ENCODE measurements at regions not wholly inside any gene's neighbourhood (a gene's known extent, or its start where the extent isn't known, plus 50 kb on each side); places are given as distances from the start of the nearest gene placed in this dataset.

GRCh38 chr2:132272713-132273112 lies 111.0 kb upstream of the ANKRD30BL start:
- H4K20me1 ChIP-seq (ENCODE audit: control insufficient read depth, insufficient read depth) = no peaks in the 10 kb centered on the region
- no peaks in the 10 kb centered on the region for H3K27me3 ChIP-seq (replicated peaks in 1 of 2; ENCODE audit: control insufficient read depth in 2 of 2, insufficient read depth in 2 of 2, low read length in 1 of 2)
- H3K27ac ChIP-seq (ENCODE audit: control insufficient read depth, insufficient read depth) = no peak overlapping the region
- in situ Hi-C loops (cut with MboI) = loop anchor here (25.0 kb wide), 1 partner anchor 890 kb away; no protein-coding TSS in a partner anchor
- H3K9ac ChIP-seq (ENCODE audit: control insufficient read depth, insufficient read depth, low read length) = no peak overlapping the region
- ATAC-seq (no peak), FAIRE-seq (no peak), DNase-seq (ENCODE audit: low read depth, low spot score) (no peak)
- SMC1A ChIA-PET (ENCODE audit: uncharacterized antibody, unreplicated experiment) = no interaction called here
- intact Hi-C loops (cut with micrococcal nuclease; ENCODE audit: unreplicated experiment) = no loop called here
- no TSS peak for BruUV-seq (replicated peaks)
- H3K4me2 ChIP-seq (ENCODE audit: control insufficient read depth, insufficient read depth) = no peak overlapping the region
- H3K9me3 ChIP-seq (replicated peaks; ENCODE audit: control insufficient read depth, insufficient read depth, low read length) = no peaks in the 10 kb centered on the region
- POLR2A ChIA-PET = no interaction called here
- no peak overlapping the region for H2AFZ ChIP-seq (ENCODE audit: control insufficient read depth, low read depth, low read length)
- H3K4me3 ChIP-seq = no peak overlapping the region
- RAD21 ChIA-PET (ENCODE audit: unreplicated experiment) = no interaction called here
- 79% methylated on average over 14 of the region's 14 CpGs for WGBS (ENCODE audit: insufficient coverage, insufficient replicate concordance, low lambda C conversion rate, missing lambda C conversion rate)
- H3K4me1 ChIP-seq (ENCODE audit: control insufficient read depth, insufficient read depth, low read length) = no peaks in the 10 kb centered on the region
- CTCF ChIA-PET = no interaction called here
- H3K79me2 ChIP-seq (ENCODE audit: control insufficient read depth, insufficient read depth, low read length) = no peaks in the 10 kb centered on the region
- H3K36me3 ChIP-seq (ENCODE audit: control insufficient read depth in 2 of 2, insufficient read depth in 2 of 2, low read length in 1 of 2) = no peaks in the 10 kb centered on the region
- TF ChIP-seq GABPA (IDR thresholded peaks at IDR 0.05; ENCODE audit: low read depth) (no peak), ESRRA (IDR thresholded peaks at IDR 0.05; ENCODE audit: low read length) (no peak), IRF5 (IDR thresholded peaks at IDR 0.05; ENCODE audit: borderline replicate concordance) (no peak), CUX1 (IDR thresholded peaks at IDR 0.05; ENCODE audit: insufficient replicate concordance, low read depth, low read length) (no peak), WRNIP1 (IDR thresholded peaks at IDR 0.05; ENCODE audit: borderline replicate concordance, low read depth, low read length) (no peak), POLR2A (IDR thresholded peaks at IDR 0.05; ENCODE audit: low read depth, low read length) (no peak), KLF5 (IDR thresholded peaks at IDR 0.05; ENCODE audit: partially characterized antibody) (no peak), HDGF (IDR thresholded peaks at IDR 0.05) (no peak), SPI1 (IDR thresholded peaks at IDR 0.05; ENCODE audit: borderline replicate concordance, insufficient read depth, low read depth, low read length) (no peak), ELK1 (IDR thresholded peaks at IDR 0.05; ENCODE audit: low read depth, low read length) (no peak), SREBF2 (IDR thresholded peaks at IDR 0.05; ENCODE audit: low read length) (no peak), ETV6 (conservative IDR thresholded peaks at IDR 0.05 in 1 of 2, IDR thresholded peaks at IDR 0.05 in 1 of 2; ENCODE audit: borderline replicate concordance in 1 of 2, low read depth in 1 of 2) (no peak), SMC3 (IDR thresholded peaks at IDR 0.05; ENCODE audit: borderline replicate concordance, low read length) (no peak), EGR1 (IDR thresholded peaks at IDR 0.05; ENCODE audit: borderline replicate concordance in 1 of 2, low read depth in 2 of 2, low read length in 2 of 2) (no peak), FOS (IDR thresholded peaks at IDR 0.05; ENCODE audit: borderline replicate concordance, extremely low read depth, insufficient read length) (no peak), SUZ12 (IDR thresholded peaks at IDR 0.05; ENCODE audit: unreplicated experiment) (no peak)

Measured in GM12878 (cell line).